HCT116 (cell line): ENCODE measurements at regions not wholly inside any gene's neighbourhood (a gene's known extent, or its start where the extent isn't known, plus 50 kb on each side); places are given as distances from the start of the nearest gene placed in this dataset.

Experiments used
- ATAC-seq: fragments of 200-7000 bp; cut with Tn5 transposase; 2 replicates; pipeline ENCODE4 v1.9.1; 2020; ENCODE audit warnings: mild to moderate bottlenecking, moderate library complexity
- BruUV-seq: library from RNA; stranded (reverse); fragments of 400-500 nt; replicated peaks from 2 replicates; lab custom pipeline; 2021; lab: Mats Ljungman, UMichigan
- CTCF ChIA-PET: fragments of 300-600 bp; sonication (Branson Sonifier 250); formaldehyde crosslinking; loops from one replicate; lab custom pipeline; 2021; ENCODE audit warnings: antibody characterized with exemption; lab: Charles Lee
- POLR2A ChIA-PET: fragments of 300-600, 350-600 bp; sonication (Branson Sonifier 250); formaldehyde crosslinking; loops from one replicate; lab custom pipeline; 2021; ENCODE audit warnings: antibody characterized with exemption; lab: Charles Lee
- RAD21 ChIA-PET, 2 experiments: fragments of 300-600 bp; sonication (Branson Sonifier 250); formaldehyde crosslinking; loops; one replicate each; lab custom pipeline; 2023; ENCODE audit warnings: low total read pairs in 2 of 2; ENCODE audit not compliant: uncharacterized antibody in 2 of 2, unreplicated experiment in 2 of 2, low non-redundant PET in 1 of 2; lab: Charles Lee
- DNase-seq: peaks from one replicate; pipeline ENCODE4 v3.0.0-alpha.2; 2010; ENCODE audit warnings: low read depth, low spot score
- H2AFZ ChIP-seq: fragments of 200-600 bp; shearing (Covaris generic), sonication (generic); 2 replicates; pipeline ENCODE4 v1.6.1; 2017; ENCODE audit warnings: low read depth, mixed run types, mixed read lengths, antibody characterized with exemption, low read length; ENCODE audit not compliant: poor library complexity, severe bottlenecking
- H3K27ac ChIP-seq: 2 replicates; pipeline ENCODE4 v1.5.1; 2012; ENCODE audit warnings: low read depth, low read length
- H3K27me3 ChIP-seq: fragments of 200-600 bp; sonication (generic); 2 replicates; pipeline ENCODE4 v1.6.1; 2016; ENCODE audit warnings: mixed run types, low read length, mixed read lengths; ENCODE audit not compliant: insufficient read depth
- H3K36me3 ChIP-seq, 2 experiments: fragments of 200-500 bp in 1 of 2; fragments of 200-600 bp in 1 of 2; sonication (Bioruptor generic) in 1 of 2; sonication (generic) in 1 of 2; 2 replicates each; pipeline versions ENCODE4 v1.5.1 to v1.6.1; 2014 to 2016; ENCODE audit warnings: low read length in 2 of 2, inconsistent platforms in 1 of 2, mixed read lengths in 1 of 2, mixed run types in 1 of 2; ENCODE audit not compliant: insufficient read depth in 2 of 2, control insufficient read depth in 1 of 2
- H3K4me1 ChIP-seq, 2 experiments: fragments of 200-600 bp in 1 of 2; sonication (generic) in 1 of 2; 2 replicates each; pipeline versions ENCODE4 v1.5.1 to v1.6.1; 2012 to 2017; ENCODE audit warnings: low read length in 2 of 2, inconsistent platforms in 1 of 2, mild to moderate bottlenecking in 1 of 2, mixed read lengths in 1 of 2, mixed run types in 1 of 2, moderate library complexity in 1 of 2; ENCODE audit not compliant: insufficient read depth in 2 of 2, control insufficient read depth in 1 of 2
- H3K4me2 ChIP-seq: fragments of 200-600 bp; sonication (generic); 2 replicates; pipeline ENCODE4 v1.6.1; 2017; ENCODE audit warnings: mixed run types, low read length, mixed read lengths
- H3K4me3 ChIP-seq, 2 experiments: fragments of 200-600 bp in 1 of 2; sonication (generic) in 1 of 2; replicated peaks in 1 of 2; 2 replicates each; pipeline ENCODE4 v1.5.1; 2011 to 2016; ENCODE audit warnings: low read length in 2 of 2, control low read depth in 1 of 2, low read depth in 1 of 2, mild to moderate bottlenecking in 1 of 2, mixed read lengths in 1 of 2, mixed run types in 1 of 2
- H3K79me2 ChIP-seq: fragments of 200-600 bp; sonication (generic); 2 replicates; pipeline ENCODE4 v1.6.1; 2017; ENCODE audit warnings: mild to moderate bottlenecking, mixed run types, low read length, moderate library complexity, mixed read lengths; ENCODE audit not compliant: insufficient read depth
- H3K9ac ChIP-seq: fragments of 200-600 bp; sonication (generic); 2 replicates; pipeline ENCODE4 v1.6.1; 2016; ENCODE audit warnings: low read length, mixed read lengths
- H3K9me2 ChIP-seq: fragments of 200-600 bp; sonication (generic), shearing (Covaris generic); 2 replicates; pipeline ENCODE4 v1.6.1; 2017; ENCODE audit warnings: mixed run types, mild to moderate bottlenecking, moderate library complexity; ENCODE audit not compliant: insufficient read depth
- H3K9me3 ChIP-seq, 2 experiments: fragments of 200-500 bp in 1 of 2; fragments of 200-600 bp in 1 of 2; sonication (Bioruptor generic) in 1 of 2; sonication (generic) in 1 of 2; 2 replicates each; pipeline ENCODE4 v1.6.1; 2014 to 2017; ENCODE audit warnings: low read length in 2 of 2, mixed read lengths in 2 of 2, inconsistent platforms in 1 of 2, low read depth in 1 of 2, mild to moderate bottlenecking in 1 of 2, mixed run types in 1 of 2, moderate library complexity in 1 of 2; ENCODE audit not compliant: control insufficient read depth in 1 of 2, insufficient read depth in 1 of 2
- H4K20me1 ChIP-seq: fragments of 200-600 bp; sonication (generic), shearing (Covaris generic); 2 replicates; pipeline ENCODE4 v1.6.1; 2017; ENCODE audit warnings: mixed run types, mild to moderate bottlenecking, moderate library complexity; ENCODE audit not compliant: insufficient read depth
- ATF3 ChIP-seq: IDR thresholded peaks from 2 replicates; pipeline ENCODE4 v1.6.1; 2012
- CEBPB ChIP-seq: IDR thresholded peaks from 2 replicates; pipeline ENCODE4 v1.6.1; 2012; ENCODE audit warnings: low read depth
- EZH2 ChIP-seq: fragments of 200-600 bp; sonication (generic); IDR thresholded peaks from 2 replicates; pipeline ENCODE4 v1.6.1; 2017; ENCODE audit warnings: antibody characterized with exemption, mixed run types
- POLR2A ChIP-seq: IDR thresholded peaks from 2 replicates; pipeline ENCODE4 v1.7.0; 2011; ENCODE audit warnings: borderline replicate concordance; ENCODE audit not compliant: insufficient read depth, insufficient read length; ENCODE audit errors: extremely low read depth
- REST ChIP-seq: IDR thresholded peaks from 2 replicates; pipeline ENCODE4 v1.6.1; 2012; ENCODE audit warnings: low read depth
- YY1 ChIP-seq: IDR thresholded peaks from 2 replicates; pipeline ENCODE4 v1.6.1; 2011; ENCODE audit warnings: low read length, low read depth, moderate library complexity, mild to moderate bottlenecking; ENCODE audit not compliant: insufficient replicate concordance; ENCODE audit errors: extremely low read depth
- ZBTB33 ChIP-seq: IDR thresholded peaks from 2 replicates; pipeline ENCODE4 v1.6.1; 2011; ENCODE audit warnings: mild to moderate bottlenecking, low read length, moderate library complexity; ENCODE audit not compliant: insufficient replicate concordance; ENCODE audit errors: extremely low read depth
- intact Hi-C: fragments of 100-400 bp; cut with micrococcal nuclease; formaldehyde crosslinking; loops from 2 replicates; pipeline ENCODE4 v1.10.0; 2022

GRCh38 chr18:34283506-34283905 is 58.8 kb upstream of the NOL4 start:
- Histone ChIP-seq H3K9me2 (no peaks in the 10 kb centered on the region), H3K4me3 (no peak overlapping the region), H3K27ac (no peak overlapping the region), H3K79me2 (no peaks in the 10 kb centered on the region), H3K4me1 (no peaks in the 10 kb centered on the region), H4K20me1 (no peaks in the 10 kb centered on the region), H3K36me3 (no peaks in the 10 kb centered on the region), H3K27me3 (no peaks in the 10 kb centered on the region), H2AFZ (no peak overlapping the region), H3K4me2 (no peak overlapping the region), H3K9me3 (peaks cover 0 to 20% of the 10 kb centered on the region in 2 experiments; a peak in 2 of 4 replicates), H3K9ac (no peak overlapping the region)
- ATAC-seq: no peak
- BruUV-seq: no TSS peak
- ChIA-PET CTCF (no interaction called here), POLR2A (no interaction called here), RAD21 (no interaction called here)
- no peak for DNase-seq
- no peak for TF ChIP-seq ZBTB33
- TF ChIP-seq POLR2A: no peak
- TF ChIP-seq CEBPB: no peak
- TF ChIP-seq REST: no peak
- TF ChIP-seq ATF3: no peak
- TF ChIP-seq EZH2: no peak
- no peak for TF ChIP-seq YY1
- intact Hi-C loops: no loop called here
